ENCODE measurements at regions not wholly inside any gene's neighbourhood (a gene's known extent, or its start where the extent isn't known, plus 50 kb on each side); places are given as distances from the start of the nearest gene placed in this dataset.

- TF ChIP-seq CTCF (IDR thresholded peaks at IDR 0.05) (no peak), EP300 (IDR thresholded peaks at IDR 0.05) (no peak)
Observed at GRCh38 chr10:109689785-109690184, 233.5 kb downstream of the XPNPEP1 start.

Data from upper lobe of left lung (tissue), 4 donors.